NT2/D1 (cell line): ENCODE measurements at regions not wholly inside any gene's neighbourhood (a gene's known extent, or its start where the extent isn't known, plus 50 kb on each side); places are given as distances from the start of the nearest gene placed in this dataset.

Source experiments
- DNase-seq: peaks from one replicate; pipeline ENCODE4 v3.0.0-alpha.2; 2011; ENCODE audit warnings: low read depth, low spot score
- H3K27me3 ChIP-seq: 2 replicates; pipeline ENCODE4 v1.6.0; 2011; ENCODE audit warnings: mild to moderate bottlenecking; ENCODE audit not compliant: insufficient read length, insufficient read depth
- H3K36me3 ChIP-seq: 2 replicates; pipeline ENCODE4 v1.6.1; 2011; ENCODE audit warnings: mild to moderate bottlenecking, low read length, mixed read lengths; ENCODE audit not compliant: insufficient read depth, insufficient read length
- H3K4me1 ChIP-seq: 2 replicates; pipeline ENCODE4 v1.5.1; 2011; ENCODE audit not compliant: insufficient read depth, insufficient read length
- H3K4me3 ChIP-seq: 2 replicates; pipeline ENCODE4 v1.5.1; 2011; ENCODE audit warnings: low read depth; ENCODE audit not compliant: insufficient read length
- H3K9ac ChIP-seq: 2 replicates; pipeline ENCODE4 v1.6.0; 2011; ENCODE audit warnings: low read depth; ENCODE audit not compliant: insufficient read length
- H3K9me3 ChIP-seq: 2 replicates; pipeline ENCODE4 v1.5.1; 2011; ENCODE audit warnings: mild to moderate bottlenecking, low read length; ENCODE audit not compliant: insufficient read depth
- SUZ12 ChIP-seq: IDR thresholded peaks from 2 replicates; pipeline ENCODE4 v1.6.1; 2011; ENCODE audit not compliant: insufficient read length, insufficient read depth; ENCODE audit errors: extremely low read depth
- YY1 ChIP-seq: IDR thresholded peaks from 2 replicates; pipeline ENCODE4 v1.6.1; 2011; ENCODE audit not compliant: insufficient read length, insufficient read depth
- ZNF274 ChIP-seq: IDR thresholded peaks from 2 replicates; pipeline ENCODE4 v1.6.1; 2011; ENCODE audit warnings: mild to moderate bottlenecking, low read depth, low read length

GRCh38 chr2:107313316-107313715, 427.3 kb upstream of the ST6GAL2 start:
- no peaks in the 10 kb centered on the region for H3K9me3 ChIP-seq
- no peaks in the 10 kb centered on the region for H3K36me3 ChIP-seq
- H3K4me3 ChIP-seq = no peak overlapping the region
- no peak for DNase-seq
- H3K9ac ChIP-seq = no peak overlapping the region
- TF ChIP-seq YY1 = no peak
- TF ChIP-seq SUZ12 = no peak
- no peak for TF ChIP-seq ZNF274
- H3K4me1 ChIP-seq = no peaks in the 10 kb centered on the region
- no peaks in the 10 kb centered on the region for H3K27me3 ChIP-seq

GRCh38 chr2:107320881-107321280, 434.9 kb upstream of the ST6GAL2 start:
- Histone ChIP-seq H3K9me3 (no peaks in the 10 kb centered on the region), H3K9ac (no peak overlapping the region), H3K36me3 (no peaks in the 10 kb centered on the region), H3K4me1 (no peaks in the 10 kb centered on the region), H3K4me3 (no peak overlapping the region), H3K27me3 (no peaks in the 10 kb centered on the region)
- TF ChIP-seq ZNF274 (no peak), YY1 (no peak), SUZ12 (no peak)
- DNase-seq = no peak

- TF ChIP-seq SUZ12 (no peak), YY1 (no peak), ZNF274 (no peak)
- Histone ChIP-seq H3K4me3 (no peak overlapping the region), H3K9me3 (no peaks in the 10 kb centered on the region; the same call in 1 of the 2 replicates), H3K9ac (no peak overlapping the region), H3K36me3 (no peaks in the 10 kb centered on the region), H3K4me1 (no peaks in the 10 kb centered on the region), H3K27me3 (no peaks in the 10 kb centered on the region)
- DNase-seq = no peak
Measured at GRCh38 chr2:107322416-107322815, 436.4 kb upstream of the ST6GAL2 start.

DNA sequence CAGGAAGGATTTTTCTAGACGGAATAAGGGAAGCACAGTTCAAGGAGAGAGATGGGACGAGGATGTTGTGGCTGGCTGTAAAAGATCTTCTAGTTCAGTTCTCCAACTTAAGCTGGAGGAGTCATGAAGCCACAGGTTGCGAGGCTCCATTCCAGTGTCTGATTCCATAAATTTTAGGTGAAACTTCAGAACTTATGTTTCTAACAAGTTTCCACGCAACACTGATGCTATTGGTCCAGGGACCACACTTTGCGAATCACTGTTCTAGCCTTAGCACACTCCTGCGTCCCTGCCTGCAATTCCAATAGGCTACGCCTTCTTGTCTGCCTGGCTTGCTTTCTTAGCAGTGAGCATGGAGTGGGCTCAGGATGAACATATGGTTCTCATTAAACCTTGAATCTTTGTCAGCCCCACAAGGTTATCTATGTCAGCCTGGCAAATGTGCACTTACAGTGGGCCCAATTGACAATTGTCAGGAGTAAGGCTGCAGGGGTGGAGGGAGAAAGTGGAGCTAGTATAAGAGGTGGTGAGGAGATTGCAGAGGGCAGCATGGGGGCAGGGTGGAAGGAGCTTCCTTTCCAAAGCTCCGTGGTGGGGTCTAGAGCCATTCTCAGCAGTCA, 438.1 kb upstream of the ST6GAL2 start:
- Histone ChIP-seq H3K36me3 (no peaks in the 10 kb centered on the region), H3K27me3 (no peaks in the 10 kb centered on the region), H3K4me3 (no peak overlapping the region), H3K9ac (no peak overlapping the region), H3K9me3 (peaks cover 6% of the 10 kb centered on the region; the same call in 1 of the 2 replicates), H3K4me1 (no peaks in the 10 kb centered on the region)
- TF ChIP-seq ZNF274 (no peak), YY1 (no peak), SUZ12 (no peak)
- DNase-seq = no peak

GRCh38 chr2:107325981-107326786, 440.2 kb upstream of the ST6GAL2 start:
- Histone ChIP-seq H3K9me3 (peaks cover 6% of the 10 kb centered on the region; the same call in 1 of the 2 replicates), H3K4me1 (no peaks in the 10 kb centered on the region), H3K9ac (no peak overlapping the region), H3K4me3 (no peak overlapping the region), H3K27me3 (no peaks in the 10 kb centered on the region), H3K36me3 (no peaks in the 10 kb centered on the region)
- DNase-seq = no peak
- TF ChIP-seq SUZ12 (no peak), ZNF274 (no peak), YY1 (no peak)

DNA sequence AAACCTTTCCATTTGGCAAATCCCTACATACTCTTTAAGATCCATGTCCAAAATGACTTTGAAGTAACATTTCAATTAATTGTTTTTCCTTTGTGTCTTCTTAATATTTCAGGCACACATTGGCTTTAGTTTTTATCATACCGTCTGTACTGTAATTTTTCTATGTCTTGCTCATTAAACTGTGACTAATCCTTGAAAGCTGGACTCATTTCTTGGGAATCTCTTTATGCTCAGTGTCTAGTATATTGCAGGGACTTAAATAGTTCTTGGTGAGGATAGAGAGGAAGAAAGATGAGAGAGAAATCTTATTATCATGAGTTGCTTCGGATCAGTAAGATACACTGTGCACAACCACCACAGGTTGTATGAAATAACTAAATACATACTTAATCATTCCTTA, 448.3 kb upstream of the ST6GAL2 start:
- no peaks in the 10 kb centered on the region for H3K36me3 ChIP-seq
- H3K9ac ChIP-seq = no peak overlapping the region
- no peak overlapping the region for H3K4me3 ChIP-seq
- H3K9me3 ChIP-seq = no peaks in the 10 kb centered on the region
- no peak for TF ChIP-seq YY1
- no peak for TF ChIP-seq SUZ12
- no peak for TF ChIP-seq ZNF274
- DNase-seq = no peak
- H3K4me1 ChIP-seq = no peaks in the 10 kb centered on the region
- no peaks in the 10 kb centered on the region for H3K27me3 ChIP-seq

- DNase-seq = no peak
- no peak overlapping the region for H3K9ac ChIP-seq
Measured at GRCh38 chr2:107336526-107336925, 450.6 kb upstream of the ST6GAL2 start.

More at GRCh38 chr2:107336526-107336925, 450.6 kb upstream of the ST6GAL2 start:
- Histone ChIP-seq H3K36me3 (no peaks in the 10 kb centered on the region), H3K9me3 (no peaks in the 10 kb centered on the region; the same call in 1 of the 2 replicates), H3K27me3 (no peaks in the 10 kb centered on the region), H3K4me1 (no peaks in the 10 kb centered on the region), H3K4me3 (no peak overlapping the region)
- no peak for TF ChIP-seq SUZ12
- TF ChIP-seq ZNF274 = no peak
